Testis (tissue), 2 donors: ENCODE measurements at regions not wholly inside any gene's neighbourhood (a gene's known extent, or its start where the extent isn't known, plus 50 kb on each side); places are given as distances from the start of the nearest gene placed in this dataset.

ENCODE experiments used
- DNase-seq: peaks from one replicate; pipeline ENCODE4 v3.0.0-alpha.2; 2019
- H3K27ac ChIP-seq, 2 donors: fragments of 200-600 bp; sonication (generic); one replicate each; pipeline ENCODE4 v1.5.1; 2019
- H3K27me3 ChIP-seq: fragments of 200-600 bp; sonication (generic); one replicate; pipeline ENCODE4 v1.5.1; 2019
- H3K36me3 ChIP-seq: fragments of 200-600 bp; sonication (generic); one replicate; pipeline ENCODE4 v1.5.1; 2017; ENCODE audit warnings: low read depth; ENCODE audit errors: missing control alignments
- H3K4me1 ChIP-seq: fragments of 200-600 bp; sonication (generic); one replicate; pipeline ENCODE4 v1.5.1; 2019
- H3K4me3 ChIP-seq, 2 donors: fragments of 200-600 bp; sonication (generic); one replicate each; pipeline ENCODE4 v1.5.1; 2017 to 2019
- H3K9me3 ChIP-seq: fragments of 200-600 bp; sonication (generic); one replicate; pipeline ENCODE4 v1.5.1; 2017
- POLR2A ChIP-seq: fragments of 450-650 bp; IDR thresholded peaks from one replicate; pipeline ENCODE4 v1.6.1; 2017; ENCODE audit warnings: antibody characterized with exemption, mild to moderate bottlenecking, moderate library complexity
- WGBS, 2 donors: methylation state at CpG; one replicate each; pipeline ENCODE4 v1.1.5; 2018; 5-methylcytosine and 5-hydroxymethylcytosine counted together
- intact Hi-C: fragments of 100-400 bp; cut with DNase I; formaldehyde crosslinking; loops from one replicate; pipeline ENCODE4 v1.15.1; 2023; ENCODE audit warnings: low total_unique reads
- TF ChIP-seq, protein P1 (sequence below), 3 experiments: fragments of 450-650 bp in 2 of 3; fragments of 200-600 bp in 1 of 3; sonication (generic) in 1 of 3; IDR thresholded peaks; one replicate each; pipeline ENCODE4 v1.5.1; 2016 to 2019; ENCODE audit warnings: antibody characterized with exemption in 3 of 3, mild to moderate bottlenecking in 2 of 3, moderate library complexity in 1 of 3

DNA sequence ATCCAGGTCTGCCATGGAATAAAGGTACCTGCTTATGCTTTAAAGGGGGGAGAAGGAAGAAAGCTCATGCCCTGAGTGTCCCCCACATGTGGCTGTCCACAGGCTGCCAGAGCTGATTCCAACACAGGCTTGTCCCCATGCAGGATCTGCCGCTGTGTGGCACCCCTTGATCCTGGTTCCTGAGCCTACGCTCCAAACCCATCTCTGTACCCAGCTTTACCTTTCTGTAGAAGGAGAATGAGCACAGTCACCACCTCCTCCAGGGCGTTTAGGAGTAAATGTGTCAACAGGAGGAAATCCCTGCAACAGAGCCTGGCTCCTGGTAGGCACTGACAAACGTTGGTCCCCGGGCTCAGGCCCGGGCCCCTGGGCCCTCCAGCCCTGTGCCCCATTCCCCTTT, 175.6 kb downstream of the RBFOX3 start:
- no peak overlapping the region for H3K4me3 ChIP-seq
- no peaks in the 10 kb centered on the region for H3K4me1 ChIP-seq
- H3K27ac ChIP-seq: no peak overlapping the region
- intact Hi-C loops: no loop called here
- 82 to 83% methylated on average over 6 of the region's 6 CpGs for WGBS, 2 donors
- H3K27me3 ChIP-seq: no peaks in the 10 kb centered on the region
- no peaks in the 10 kb centered on the region for H3K9me3 ChIP-seq
- TF ChIP-seq, protein P1, sequence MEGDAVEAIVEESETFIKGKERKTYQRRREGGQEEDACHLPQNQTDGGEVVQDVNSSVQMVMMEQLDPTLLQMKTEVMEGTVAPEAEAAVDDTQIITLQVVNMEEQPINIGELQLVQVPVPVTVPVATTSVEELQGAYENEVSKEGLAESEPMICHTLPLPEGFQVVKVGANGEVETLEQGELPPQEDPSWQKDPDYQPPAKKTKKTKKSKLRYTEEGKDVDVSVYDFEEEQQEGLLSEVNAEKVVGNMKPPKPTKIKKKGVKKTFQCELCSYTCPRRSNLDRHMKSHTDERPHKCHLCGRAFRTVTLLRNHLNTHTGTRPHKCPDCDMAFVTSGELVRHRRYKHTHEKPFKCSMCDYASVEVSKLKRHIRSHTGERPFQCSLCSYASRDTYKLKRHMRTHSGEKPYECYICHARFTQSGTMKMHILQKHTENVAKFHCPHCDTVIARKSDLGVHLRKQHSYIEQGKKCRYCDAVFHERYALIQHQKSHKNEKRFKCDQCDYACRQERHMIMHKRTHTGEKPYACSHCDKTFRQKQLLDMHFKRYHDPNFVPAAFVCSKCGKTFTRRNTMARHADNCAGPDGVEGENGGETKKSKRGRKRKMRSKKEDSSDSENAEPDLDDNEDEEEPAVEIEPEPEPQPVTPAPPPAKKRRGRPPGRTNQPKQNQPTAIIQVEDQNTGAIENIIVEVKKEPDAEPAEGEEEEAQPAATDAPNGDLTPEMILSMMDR (IDR thresholded peaks at IDR 0.05): no peak
- no peak for TF ChIP-seq POLR2A
- DNase-seq: no peak
- H3K36me3 ChIP-seq: no peaks in the 10 kb centered on the region

DNA sequence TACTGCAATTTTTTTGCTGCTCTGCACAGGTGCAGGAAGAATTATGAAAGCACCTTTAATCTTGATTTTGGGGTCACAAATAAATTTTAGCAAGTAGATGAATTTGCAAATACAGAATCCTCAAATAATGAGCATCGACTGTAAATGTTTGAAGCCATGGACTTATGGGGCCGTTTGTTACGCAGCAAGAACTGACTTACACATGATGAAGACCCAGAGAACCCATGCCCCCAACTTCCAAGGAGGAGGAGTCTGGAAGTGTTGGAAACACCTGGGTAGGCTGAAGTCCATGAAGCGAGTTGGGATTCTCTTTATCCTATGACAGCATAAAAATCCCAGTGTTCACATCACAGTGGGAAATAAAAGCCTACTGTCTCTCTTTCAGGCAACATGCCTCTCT, 176.6 kb downstream of the RBFOX3 start:
- no peak overlapping the region for H3K4me3 ChIP-seq
- no peak for TF ChIP-seq POLR2A
- TF ChIP-seq, protein P1 (IDR thresholded peaks at IDR 0.05): no peak
- H3K27me3 ChIP-seq: no peaks in the 10 kb centered on the region
- no peak overlapping the region for H3K27ac ChIP-seq
- DNase-seq: no peak
- no peaks in the 10 kb centered on the region for H3K36me3 ChIP-seq
- no peaks in the 10 kb centered on the region for H3K9me3 ChIP-seq
- 89 to 95% methylated on average over 4 of the region's 4 CpGs for WGBS, 2 donors
- intact Hi-C loops: no loop called here
- H3K4me1 ChIP-seq: no peaks in the 10 kb centered on the region

DNA sequence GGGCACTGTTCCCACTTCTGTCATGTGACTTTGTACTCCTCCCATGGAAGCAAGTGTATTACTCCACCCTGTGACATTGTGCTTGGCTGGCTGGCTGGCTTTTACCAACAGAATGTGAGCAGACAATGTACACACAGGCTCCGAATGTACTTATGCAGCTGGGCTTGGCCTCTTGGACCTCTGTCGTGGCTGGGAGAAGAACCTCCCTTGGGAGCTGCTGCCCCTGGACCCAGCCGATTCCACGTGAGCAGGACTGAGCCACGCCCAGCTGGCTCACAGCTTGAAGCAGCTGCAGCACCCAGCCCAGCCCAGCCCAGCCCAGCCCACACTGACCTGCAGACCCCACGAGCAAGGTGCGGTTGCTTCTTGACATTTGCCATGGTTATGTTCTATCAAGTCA, 177.5 kb downstream of the RBFOX3 start:
- no peak for TF ChIP-seq POLR2A
- TF ChIP-seq, protein P1 (IDR thresholded peaks at IDR 0.05): no peak
- no peak overlapping the region for H3K4me3 ChIP-seq
- no peak for DNase-seq

DNA sequence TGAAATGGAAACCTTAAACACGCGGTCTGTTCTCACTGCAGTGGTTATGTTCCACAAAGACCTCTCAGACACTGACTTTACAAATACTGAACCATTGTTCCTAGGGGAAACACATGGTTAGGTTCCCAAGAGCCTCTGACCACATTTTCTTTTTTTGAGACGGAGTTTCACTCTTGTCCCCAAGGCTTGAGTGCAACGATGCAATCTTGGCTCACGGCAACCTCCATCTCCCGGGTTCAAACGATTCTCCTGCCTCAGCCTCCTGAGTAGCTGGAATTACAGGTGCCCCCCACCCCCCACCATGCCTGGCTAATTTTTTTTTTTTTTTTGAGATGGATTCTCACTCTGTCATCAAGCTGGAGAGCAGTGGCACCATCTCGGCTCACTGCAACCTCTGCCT, 179.7 kb downstream of the RBFOX3 start:
- no peak for DNase-seq
- Histone ChIP-seq H3K4me1 (no peaks in the 10 kb centered on the region), H3K4me3 (no peak overlapping the region), H3K9me3 (no peaks in the 10 kb centered on the region), H3K27ac (no peak overlapping the region), H3K36me3 (no peaks in the 10 kb centered on the region), H3K27me3 (no peaks in the 10 kb centered on the region)
- no peak for TF ChIP-seq POLR2A
- TF ChIP-seq, protein P1 (IDR thresholded peaks at IDR 0.05): no peak
- WGBS, 2 donors: 89 to 91% methylated on average over 8 of the region's 8 CpGs
- intact Hi-C loops: no loop called here

More for the DNA sequence above, 177.5 kb downstream of the RBFOX3 start:
- Histone ChIP-seq H3K27ac (no peak overlapping the region), H3K9me3 (no peaks in the 10 kb centered on the region), H3K36me3 (no peaks in the 10 kb centered on the region), H3K27me3 (no peaks in the 10 kb centered on the region), H3K4me1 (no peaks in the 10 kb centered on the region)
- intact Hi-C loops: no loop called here
- WGBS, 2 donors: 36 to 71% methylated on average over 4 to 7 of the region's 7 CpGs

DNA sequence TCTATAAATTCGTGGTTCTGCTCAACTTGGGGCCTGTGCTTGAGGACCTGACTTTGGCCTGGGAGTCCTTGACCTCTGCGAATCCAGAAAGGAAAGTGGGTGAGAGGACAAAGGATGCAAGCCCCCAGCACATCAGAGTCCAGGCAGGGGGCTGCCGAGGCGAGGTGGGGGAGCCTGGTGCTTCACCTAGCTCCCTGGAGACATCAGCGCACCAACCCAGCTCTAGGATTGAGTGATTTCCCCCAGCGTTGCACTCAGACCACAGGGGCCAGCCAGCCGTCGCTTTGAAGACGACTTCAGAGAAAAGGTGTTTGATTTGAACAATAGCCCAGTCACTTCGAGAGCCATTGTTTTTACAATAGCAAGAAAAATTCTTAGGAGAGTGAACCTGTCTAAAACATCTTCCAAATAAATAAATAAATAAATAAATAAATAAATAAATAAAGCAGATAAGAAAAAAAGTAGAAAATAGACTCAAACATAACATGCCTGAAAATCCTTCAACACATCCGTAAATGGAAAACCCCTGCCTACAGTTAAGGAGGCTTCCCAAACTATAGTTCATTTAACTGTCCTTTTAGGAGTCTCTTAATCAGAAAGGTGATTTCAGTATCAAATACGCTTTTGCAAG, 180.9 kb downstream of the RBFOX3 start:
- Histone ChIP-seq H3K36me3 (no peaks in the 10 kb centered on the region), H3K4me1 (no peaks in the 10 kb centered on the region), H3K4me3 (no peak overlapping the region), H3K27ac (no peak overlapping the region), H3K9me3 (no peaks in the 10 kb centered on the region), H3K27me3 (no peaks in the 10 kb centered on the region)
- intact Hi-C loops: no loop called here
- no peak for TF ChIP-seq POLR2A
- TF ChIP-seq, protein P1 (IDR thresholded peaks at IDR 0.05): no peak
- WGBS, 2 donors: 78 to 82% methylated on average over 8 to 12 of the region's 12 CpGs
- DNase-seq: no peak
